ENCODE measurements at regions not wholly inside any gene's neighbourhood (a gene's known extent, or its start where the extent isn't known, plus 50 kb on each side); places are given as distances from the start of the nearest gene placed in this dataset.
A peak's percentile ranks its signal among the peaks of the same experiment; 100 is the strongest.

- TF ChIP-seq AFF4 (CRISPR knock-in tag; IDR thresholded peaks at IDR 0.05) (no peak), ZNF780A (CRISPR knock-in tag; IDR thresholded peaks at IDR 0.05) (no peak), ZFP36L2 (CRISPR knock-in tag; IDR thresholded peaks at IDR 0.05) (0 out of 2 replicates have a peak, but pooled peaks have one; percentile 82), TAF15 (IDR thresholded peaks at IDR 0.05; ENCODE audit: low read depth, low read length, poor library complexity, severe bottlenecking) (peak; percentile 74), MYC (CRISPR knock-in tag; IDR thresholded peaks at IDR 0.05; ENCODE audit: borderline replicate concordance) (peak; percentile 98), MTERF4 (CRISPR knock-in tag; IDR thresholded peaks at IDR 0.05) (no peak), JUNB (CRISPR knock-in tag; IDR thresholded peaks at IDR 0.05; ENCODE audit: borderline replicate concordance) (no peak)
- TF ChIP-seq, protein P1, sequence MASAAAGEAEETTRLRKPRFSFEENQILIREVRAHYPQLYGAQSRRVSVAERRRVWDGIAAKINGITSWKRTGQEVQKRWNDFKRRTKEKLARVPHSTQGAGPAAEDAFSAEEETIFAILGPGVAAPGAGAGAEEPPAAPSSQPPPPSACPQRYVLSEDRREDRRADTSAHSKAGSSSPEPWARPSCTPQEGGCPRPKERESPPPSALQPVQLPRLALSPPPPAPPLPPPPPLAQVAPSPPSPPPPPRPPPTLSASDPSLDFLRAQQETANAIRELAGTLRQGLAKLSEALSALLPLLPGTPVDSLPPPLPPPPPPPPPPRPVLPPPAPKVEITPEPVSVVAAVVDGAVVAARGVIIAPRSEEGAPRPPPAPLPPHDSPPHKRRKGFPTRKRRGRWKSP (CRISPR knock-in tag; IDR thresholded peaks at IDR 0.05) = no peak
- TF ChIP-seq, protein P2, sequence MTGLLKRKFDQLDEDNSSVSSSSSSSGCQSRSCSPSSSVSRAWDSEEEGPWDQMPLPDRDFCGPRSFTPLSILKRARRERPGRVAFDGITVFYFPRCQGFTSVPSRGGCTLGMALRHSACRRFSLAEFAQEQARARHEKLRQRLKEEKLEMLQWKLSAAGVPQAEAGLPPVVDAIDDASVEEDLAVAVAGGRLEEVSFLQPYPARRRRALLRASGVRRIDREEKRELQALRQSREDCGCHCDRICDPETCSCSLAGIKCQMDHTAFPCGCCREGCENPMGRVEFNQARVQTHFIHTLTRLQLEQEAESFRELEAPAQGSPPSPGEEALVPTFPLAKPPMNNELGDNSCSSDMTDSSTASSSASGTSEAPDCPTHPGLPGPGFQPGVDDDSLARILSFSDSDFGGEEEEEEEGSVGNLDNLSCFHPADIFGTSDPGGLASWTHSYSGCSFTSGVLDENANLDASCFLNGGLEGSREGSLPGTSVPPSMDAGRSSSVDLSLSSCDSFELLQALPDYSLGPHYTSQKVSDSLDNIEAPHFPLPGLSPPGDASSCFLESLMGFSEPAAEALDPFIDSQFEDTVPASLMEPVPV (CRISPR knock-in tag; IDR thresholded peaks at IDR 0.05) = peak; percentile 91
- TF ChIP-seq, protein P3, sequence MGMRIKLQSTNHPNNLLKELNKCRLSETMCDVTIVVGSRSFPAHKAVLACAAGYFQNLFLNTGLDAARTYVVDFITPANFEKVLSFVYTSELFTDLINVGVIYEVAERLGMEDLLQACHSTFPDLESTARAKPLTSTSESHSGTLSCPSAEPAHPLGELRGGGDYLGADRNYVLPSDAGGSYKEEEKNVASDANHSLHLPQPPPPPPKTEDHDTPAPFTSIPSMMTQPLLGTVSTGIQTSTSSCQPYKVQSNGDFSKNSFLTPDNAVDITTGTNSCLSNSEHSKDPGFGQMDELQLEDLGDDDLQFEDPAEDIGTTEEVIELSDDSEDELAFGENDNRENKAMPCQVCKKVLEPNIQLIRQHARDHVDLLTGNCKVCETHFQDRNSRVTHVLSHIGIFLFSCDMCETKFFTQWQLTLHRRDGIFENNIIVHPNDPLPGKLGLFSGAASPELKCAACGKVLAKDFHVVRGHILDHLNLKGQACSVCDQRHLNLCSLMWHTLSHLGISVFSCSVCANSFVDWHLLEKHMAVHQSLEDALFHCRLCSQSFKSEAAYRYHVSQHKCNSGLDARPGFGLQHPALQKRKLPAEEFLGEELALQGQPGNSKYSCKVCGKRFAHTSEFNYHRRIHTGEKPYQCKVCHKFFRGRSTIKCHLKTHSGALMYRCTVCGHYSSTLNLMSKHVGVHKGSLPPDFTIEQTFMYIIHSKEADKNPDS (CRISPR knock-in tag; IDR thresholded peaks at IDR 0.05) = peak; percentile 55; the same call in 1 of the 2 replicates
- TF ChIP-seq, protein P4, sequence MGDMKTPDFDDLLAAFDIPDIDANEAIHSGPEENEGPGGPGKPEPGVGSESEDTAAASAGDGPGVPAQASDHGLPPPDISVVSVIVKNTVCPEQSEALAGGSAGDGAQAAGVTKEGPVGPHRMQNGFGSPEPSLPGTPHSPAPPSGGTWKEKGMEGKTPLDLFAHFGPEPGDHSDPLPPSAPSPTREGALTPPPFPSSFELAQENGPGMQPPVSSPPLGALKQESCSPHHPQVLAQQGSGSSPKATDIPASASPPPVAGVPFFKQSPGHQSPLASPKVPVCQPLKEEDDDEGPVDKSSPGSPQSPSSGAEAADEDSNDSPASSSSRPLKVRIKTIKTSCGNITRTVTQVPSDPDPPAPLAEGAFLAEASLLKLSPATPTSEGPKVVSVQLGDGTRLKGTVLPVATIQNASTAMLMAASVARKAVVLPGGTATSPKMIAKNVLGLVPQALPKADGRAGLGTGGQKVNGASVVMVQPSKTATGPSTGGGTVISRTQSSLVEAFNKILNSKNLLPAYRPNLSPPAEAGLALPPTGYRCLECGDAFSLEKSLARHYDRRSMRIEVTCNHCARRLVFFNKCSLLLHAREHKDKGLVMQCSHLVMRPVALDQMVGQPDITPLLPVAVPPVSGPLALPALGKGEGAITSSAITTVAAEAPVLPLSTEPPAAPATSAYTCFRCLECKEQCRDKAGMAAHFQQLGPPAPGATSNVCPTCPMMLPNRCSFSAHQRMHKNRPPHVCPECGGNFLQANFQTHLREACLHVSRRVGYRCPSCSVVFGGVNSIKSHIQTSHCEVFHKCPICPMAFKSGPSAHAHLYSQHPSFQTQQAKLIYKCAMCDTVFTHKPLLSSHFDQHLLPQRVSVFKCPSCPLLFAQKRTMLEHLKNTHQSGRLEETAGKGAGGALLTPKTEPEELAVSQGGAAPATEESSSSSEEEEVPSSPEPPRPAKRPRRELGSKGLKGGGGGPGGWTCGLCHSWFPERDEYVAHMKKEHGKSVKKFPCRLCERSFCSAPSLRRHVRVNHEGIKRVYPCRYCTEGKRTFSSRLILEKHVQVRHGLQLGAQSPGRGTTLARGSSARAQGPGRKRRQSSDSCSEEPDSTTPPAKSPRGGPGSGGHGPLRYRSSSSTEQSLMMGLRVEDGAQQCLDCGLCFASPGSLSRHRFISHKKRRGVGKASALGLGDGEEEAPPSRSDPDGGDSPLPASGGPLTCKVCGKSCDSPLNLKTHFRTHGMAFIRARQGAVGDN (CRISPR knock-in tag; IDR thresholded peaks at IDR 0.05) = peak; percentile 86
Observed at GRCh38 chr16:85524630-85525419, 88.3 kb upstream of the GSE1 start (continued).
